ENCODE measurements at regions not wholly inside any gene's neighbourhood (a gene's known extent, or its start where the extent isn't known, plus 50 kb on each side); places are given as distances from the start of the nearest gene placed in this dataset.
A peak's percentile ranks its signal among the peaks of the same experiment; 100 is the strongest.

DNA sequence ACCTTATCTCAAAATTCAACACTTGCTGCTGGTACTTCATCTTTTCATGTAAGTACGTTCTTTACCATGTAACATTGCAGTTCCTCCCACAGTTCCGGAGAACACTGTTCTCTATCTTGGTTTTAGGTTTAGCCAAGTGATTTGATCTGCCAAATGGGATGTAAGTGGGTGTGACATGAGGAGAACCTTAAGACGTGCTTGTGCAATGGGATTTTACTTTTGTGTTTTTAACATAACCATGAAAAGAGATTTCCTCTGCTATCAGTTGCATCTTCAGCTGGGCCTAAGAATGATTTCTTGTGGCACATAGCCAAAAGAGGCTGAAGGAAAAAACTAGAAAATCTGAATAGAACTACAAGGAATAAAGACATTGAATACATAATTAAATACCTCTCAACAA, 894.5 kb upstream of the ALCAM start:
- H4K20me1 ChIP-seq (ENCODE audit: insufficient read depth, low read length), result no peaks in the 10 kb centered on the region
- H3K27ac ChIP-seq (ENCODE audit: low read depth, low read length), result no peak overlapping the region
- H3K4me3 ChIP-seq (ENCODE audit: insufficient read depth, low read length), result no peak overlapping the region
- H3K27me3 ChIP-seq (ENCODE audit: insufficient read depth, low read length), result no peaks in the 10 kb centered on the region
- H3K79me2 ChIP-seq (ENCODE audit: insufficient read depth, low read length), result no peaks in the 10 kb centered on the region
- H3K4me1 ChIP-seq (ENCODE audit: insufficient read depth, low read length), result no peaks in the 10 kb centered on the region
- no peak for DNase-seq (ENCODE audit: insufficient read length, low spot score, missing footprints)
- H2AFZ ChIP-seq (ENCODE audit: low read length), result no peak overlapping the region
- H3K9me3 ChIP-seq (ENCODE audit: low read depth, low read length), result peaks cover 2% of the 10 kb centered on the region
- no peaks in the 10 kb centered on the region for H3K36me3 ChIP-seq (ENCODE audit: insufficient read depth, low read length)
- TF ChIP-seq, protein P1, sequence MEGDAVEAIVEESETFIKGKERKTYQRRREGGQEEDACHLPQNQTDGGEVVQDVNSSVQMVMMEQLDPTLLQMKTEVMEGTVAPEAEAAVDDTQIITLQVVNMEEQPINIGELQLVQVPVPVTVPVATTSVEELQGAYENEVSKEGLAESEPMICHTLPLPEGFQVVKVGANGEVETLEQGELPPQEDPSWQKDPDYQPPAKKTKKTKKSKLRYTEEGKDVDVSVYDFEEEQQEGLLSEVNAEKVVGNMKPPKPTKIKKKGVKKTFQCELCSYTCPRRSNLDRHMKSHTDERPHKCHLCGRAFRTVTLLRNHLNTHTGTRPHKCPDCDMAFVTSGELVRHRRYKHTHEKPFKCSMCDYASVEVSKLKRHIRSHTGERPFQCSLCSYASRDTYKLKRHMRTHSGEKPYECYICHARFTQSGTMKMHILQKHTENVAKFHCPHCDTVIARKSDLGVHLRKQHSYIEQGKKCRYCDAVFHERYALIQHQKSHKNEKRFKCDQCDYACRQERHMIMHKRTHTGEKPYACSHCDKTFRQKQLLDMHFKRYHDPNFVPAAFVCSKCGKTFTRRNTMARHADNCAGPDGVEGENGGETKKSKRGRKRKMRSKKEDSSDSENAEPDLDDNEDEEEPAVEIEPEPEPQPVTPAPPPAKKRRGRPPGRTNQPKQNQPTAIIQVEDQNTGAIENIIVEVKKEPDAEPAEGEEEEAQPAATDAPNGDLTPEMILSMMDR (IDR thresholded peaks at IDR 0.05; ENCODE audit: extremely low read depth, low read depth, low read length), result no peak
- H3K4me2 ChIP-seq (ENCODE audit: insufficient read depth, low read length), result no peak overlapping the region

DNA sequence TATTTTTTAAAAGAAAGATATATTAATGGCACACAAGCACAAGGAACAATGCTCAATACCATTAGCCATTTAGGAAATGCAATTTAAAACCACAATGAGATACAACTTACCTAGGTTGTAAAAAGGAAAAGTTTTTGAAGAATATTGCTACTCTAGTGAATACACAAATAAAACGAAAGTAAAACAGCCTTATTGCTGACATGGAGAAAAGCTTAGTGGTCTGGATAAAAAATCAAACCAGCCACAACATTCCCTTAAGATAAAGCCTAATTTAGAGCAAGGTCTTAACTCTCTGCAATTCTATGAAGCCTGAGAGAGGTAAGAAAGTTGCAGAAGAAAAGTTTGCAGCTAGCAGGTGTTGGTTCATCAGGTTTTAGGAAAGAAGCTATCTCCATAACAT, 892.7 kb upstream of the ALCAM start:
- Histone ChIP-seq H2AFZ (ENCODE audit: low read length) (no peak overlapping the region), H3K4me3 (ENCODE audit: insufficient read depth, low read length) (no peak overlapping the region), H3K4me1 (ENCODE audit: insufficient read depth, low read length) (no peaks in the 10 kb centered on the region), H3K27ac (ENCODE audit: low read depth, low read length) (no peak overlapping the region), H3K79me2 (ENCODE audit: insufficient read depth, low read length) (no peaks in the 10 kb centered on the region), H3K9me3 (ENCODE audit: low read depth, low read length) (peaks cover 2% of the 10 kb centered on the region), H3K36me3 (ENCODE audit: insufficient read depth, low read length) (no peaks in the 10 kb centered on the region), H4K20me1 (ENCODE audit: insufficient read depth, low read length) (no peaks in the 10 kb centered on the region), H3K27me3 (ENCODE audit: insufficient read depth, low read length) (no peaks in the 10 kb centered on the region), H3K4me2 (ENCODE audit: insufficient read depth, low read length) (no peak overlapping the region)
- TF ChIP-seq, protein P1 (IDR thresholded peaks at IDR 0.05; ENCODE audit: extremely low read depth, low read depth, low read length), result no peak
- no peak for DNase-seq (ENCODE audit: insufficient read length, low spot score, missing footprints)

DNA sequence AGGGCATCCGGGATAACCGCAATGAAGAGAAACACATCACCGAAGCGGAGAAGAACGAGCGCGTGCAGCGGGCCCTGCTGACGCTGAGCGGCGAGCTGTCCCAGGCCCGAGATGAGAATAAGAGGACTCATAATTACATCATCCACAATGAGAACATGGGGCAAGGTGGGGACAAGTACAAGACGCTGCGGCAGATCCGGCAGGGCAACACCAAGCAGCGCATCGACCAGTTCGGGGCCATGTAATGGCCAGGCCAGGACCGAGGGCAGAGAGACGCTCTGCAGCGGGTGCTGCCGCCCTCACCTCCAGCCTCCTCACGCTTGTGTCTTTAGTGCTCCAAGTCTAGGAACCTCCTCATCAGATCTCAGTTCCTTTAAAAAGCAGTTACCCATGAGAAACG, 863.7 kb upstream of the ALCAM start:
- no peaks in the 10 kb centered on the region for H4K20me1 ChIP-seq (ENCODE audit: insufficient read depth, low read length)
- no peak overlapping the region for H2AFZ ChIP-seq (ENCODE audit: low read length)
- H3K4me1 ChIP-seq (ENCODE audit: insufficient read depth, low read length), result no peaks in the 10 kb centered on the region
- H3K79me2 ChIP-seq (ENCODE audit: insufficient read depth, low read length), result no peaks in the 10 kb centered on the region
- H3K27me3 ChIP-seq (ENCODE audit: insufficient read depth, low read length), result no peaks in the 10 kb centered on the region
- no peaks in the 10 kb centered on the region for H3K36me3 ChIP-seq (ENCODE audit: insufficient read depth, low read length)
- no peaks in the 10 kb centered on the region for H3K9me3 ChIP-seq (ENCODE audit: low read depth, low read length)
- TF ChIP-seq, protein P1 (IDR thresholded peaks at IDR 0.05; ENCODE audit: extremely low read depth, low read depth, low read length), result no peak
- DNase-seq (ENCODE audit: insufficient read length, low spot score, missing footprints), result no peak
- H3K27ac ChIP-seq (ENCODE audit: low read depth, low read length), result no peak overlapping the region
- no peak overlapping the region for H3K4me2 ChIP-seq (ENCODE audit: insufficient read depth, low read length)
- H3K4me3 ChIP-seq (ENCODE audit: insufficient read depth, low read length), result no peak overlapping the region

GRCh38 chr3:104510131-104510849, 856.4 kb upstream of the ALCAM start:
- Histone ChIP-seq H3K79me2 (ENCODE audit: insufficient read depth, low read length) (no peaks in the 10 kb centered on the region), H3K27me3 (ENCODE audit: insufficient read depth, low read length) (no peaks in the 10 kb centered on the region), H3K9me3 (ENCODE audit: low read depth, low read length) (no peaks in the 10 kb centered on the region), H3K4me1 (ENCODE audit: insufficient read depth, low read length) (no peaks in the 10 kb centered on the region), H2AFZ (ENCODE audit: low read length) (no peak overlapping the region), H3K36me3 (ENCODE audit: insufficient read depth, low read length) (no peaks in the 10 kb centered on the region), H3K27ac (ENCODE audit: low read depth, low read length) (no peak overlapping the region), H3K4me2 (ENCODE audit: insufficient read depth, low read length) (no peak overlapping the region), H4K20me1 (ENCODE audit: insufficient read depth, low read length) (no peaks in the 10 kb centered on the region), H3K4me3 (ENCODE audit: insufficient read depth, low read length) (no peak overlapping the region)
- TF ChIP-seq, protein P1 (IDR thresholded peaks at IDR 0.05; ENCODE audit: extremely low read depth, low read depth, low read length), result no peak
- DNase-seq (ENCODE audit: insufficient read length, low spot score, missing footprints), result peak; percentile 3

Measured in osteoblast (primary cell).